ENCODE measurements at regions not wholly inside any gene's neighbourhood (a gene's known extent, or its start where the extent isn't known, plus 50 kb on each side); places are given as distances from the start of the nearest gene placed in this dataset.

DNA sequence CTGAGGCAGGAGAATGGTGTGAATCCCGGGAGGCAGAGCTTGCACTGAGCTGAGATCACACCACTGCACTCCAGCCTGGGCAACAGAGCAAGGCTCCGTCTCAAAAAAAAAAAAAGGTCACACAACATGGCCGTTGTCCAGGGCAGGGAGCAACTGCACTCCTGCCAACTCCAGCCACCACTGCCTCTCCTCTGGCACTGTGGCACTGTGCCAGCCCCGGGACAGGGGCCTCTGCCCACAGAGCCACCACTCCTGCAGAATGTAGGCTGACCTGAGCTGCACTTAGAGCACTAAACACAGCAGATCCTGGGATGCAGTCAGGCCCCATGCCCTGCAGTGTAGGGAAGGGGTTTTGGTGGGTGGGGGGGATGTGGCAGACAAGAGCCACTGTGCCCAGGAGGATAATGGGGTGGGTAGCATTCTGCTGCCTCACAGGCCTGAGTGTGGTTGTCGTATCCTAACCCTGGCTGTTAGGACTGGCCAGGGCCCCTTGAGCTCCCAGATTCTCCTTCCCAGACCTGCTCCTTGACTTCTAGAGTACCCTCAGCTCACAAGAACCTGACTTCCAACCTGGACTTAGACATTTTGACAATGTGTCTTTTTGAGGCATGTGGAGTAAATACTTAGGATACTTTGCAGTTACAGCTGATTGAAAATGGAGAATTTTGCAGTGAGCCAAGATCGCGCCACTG lies 69.4 kb upstream of the SH3RF3 start:
- intact Hi-C loops (cut with micrococcal nuclease) (no loop called here), in situ Hi-C loops (cut with MboI) (no loop called here)
- DNase-seq (ENCODE audit: extremely low read depth in 1 of 4, low spot score in 3 of 4) (no peak), FAIRE-seq (no peak), ATAC-seq (no peak)
- Histone ChIP-seq H3K4me1 (replicated peaks in 1 of 2; ENCODE audit: control insufficient read depth in 2 of 2, insufficient read depth in 2 of 2, low read length in 2 of 2) (no peaks in the 10 kb centered on the region), H3K27ac (ENCODE audit: extremely low read depth, low read depth, low read length) (no peak overlapping the region), H3K27me3 (ENCODE audit: control insufficient read depth in 2 of 2, insufficient read depth in 2 of 2, low read length in 2 of 2) (peaks cover 10 to 32% of the 10 kb centered on the region in 2 experiments; a peak in 3 of 5 replicates), H3K36me3 (ENCODE audit: control insufficient read depth, insufficient read depth, low read length) (no peaks in the 10 kb centered on the region), H3K4me2 (ENCODE audit: insufficient read depth, low read length) (no peak overlapping the region), H3K9ac (ENCODE audit: insufficient read depth in 1 of 2, low read depth in 2 of 2, low read length in 2 of 2) (no peak overlapping the region), H2AFZ (ENCODE audit: low read depth, low read length) (no peak overlapping the region), H3K79me2 (ENCODE audit: control insufficient read depth, insufficient read depth, low read length) (no peaks in the 10 kb centered on the region), H3K9me1 (ENCODE audit: control insufficient read depth, insufficient read depth, low read length) (no peaks in the 10 kb centered on the region), H3K4me3 (no peak overlapping the region), H3K9me3 (replicated peaks; ENCODE audit: control insufficient read depth, insufficient read depth, low read depth, low read length) (no peaks in the 10 kb centered on the region), H4K20me1 (replicated peaks; ENCODE audit: control insufficient read depth, insufficient read depth, low read length) (no peaks in the 10 kb centered on the region)
- CTCF ChIA-PET (ENCODE audit: low intra/inter-chr PET ratio): no interaction called here
- no TSS peak for BruUV-seq (replicated peaks)
- POLR2A ChIA-PET: interaction anchor here (1.2 kb wide), 1 partner anchor 11 kb away, joined by 3 read pairs; no protein-coding TSS in a partner anchor
- no peak for TF ChIP-seq ZNF41 (CRISPR knock-in tag; conservative IDR thresholded peaks at IDR 0.05)
- no peak for TF ChIP-seq KLF16 (IDR thresholded peaks at IDR 0.05)
- no peak for TF ChIP-seq NR3C1 (CRISPR knock-in tag; IDR thresholded peaks at IDR 0.05)
- no peak for TF ChIP-seq FOXK1 (CRISPR knock-in tag; IDR thresholded peaks at IDR 0.05; ENCODE audit: borderline replicate concordance)
- TF ChIP-seq ZBTB26 (CRISPR knock-in tag; IDR thresholded peaks at IDR 0.05): no peak
- no peak for TF ChIP-seq SOX6 (IDR thresholded peaks at IDR 0.05)
- TF ChIP-seq, protein P1, sequence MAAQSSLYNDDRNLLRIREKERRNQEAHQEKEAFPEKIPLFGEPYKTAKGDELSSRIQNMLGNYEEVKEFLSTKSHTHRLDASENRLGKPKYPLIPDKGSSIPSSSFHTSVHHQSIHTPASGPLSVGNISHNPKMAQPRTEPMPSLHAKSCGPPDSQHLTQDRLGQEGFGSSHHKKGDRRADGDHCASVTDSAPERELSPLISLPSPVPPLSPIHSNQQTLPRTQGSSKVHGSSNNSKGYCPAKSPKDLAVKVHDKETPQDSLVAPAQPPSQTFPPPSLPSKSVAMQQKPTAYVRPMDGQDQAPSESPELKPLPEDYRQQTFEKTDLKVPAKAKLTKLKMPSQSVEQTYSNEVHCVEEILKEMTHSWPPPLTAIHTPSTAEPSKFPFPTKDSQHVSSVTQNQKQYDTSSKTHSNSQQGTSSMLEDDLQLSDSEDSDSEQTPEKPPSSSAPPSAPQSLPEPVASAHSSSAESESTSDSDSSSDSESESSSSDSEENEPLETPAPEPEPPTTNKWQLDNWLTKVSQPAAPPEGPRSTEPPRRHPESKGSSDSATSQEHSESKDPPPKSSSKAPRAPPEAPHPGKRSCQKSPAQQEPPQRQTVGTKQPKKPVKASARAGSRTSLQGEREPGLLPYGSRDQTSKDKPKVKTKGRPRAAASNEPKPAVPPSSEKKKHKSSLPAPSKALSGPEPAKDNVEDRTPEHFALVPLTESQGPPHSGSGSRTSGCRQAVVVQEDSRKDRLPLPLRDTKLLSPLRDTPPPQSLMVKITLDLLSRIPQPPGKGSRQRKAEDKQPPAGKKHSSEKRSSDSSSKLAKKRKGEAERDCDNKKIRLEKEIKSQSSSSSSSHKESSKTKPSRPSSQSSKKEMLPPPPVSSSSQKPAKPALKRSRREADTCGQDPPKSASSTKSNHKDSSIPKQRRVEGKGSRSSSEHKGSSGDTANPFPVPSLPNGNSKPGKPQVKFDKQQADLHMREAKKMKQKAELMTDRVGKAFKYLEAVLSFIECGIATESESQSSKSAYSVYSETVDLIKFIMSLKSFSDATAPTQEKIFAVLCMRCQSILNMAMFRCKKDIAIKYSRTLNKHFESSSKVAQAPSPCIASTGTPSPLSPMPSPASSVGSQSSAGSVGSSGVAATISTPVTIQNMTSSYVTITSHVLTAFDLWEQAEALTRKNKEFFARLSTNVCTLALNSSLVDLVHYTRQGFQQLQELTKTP (IDR thresholded peaks at IDR 0.05; ENCODE audit: low read depth in 1 of 2, partially characterized antibody in 2 of 2): no peak
- TF ChIP-seq ZNF436 (CRISPR knock-in tag; IDR thresholded peaks at IDR 0.05): no peak
- no peak for TF ChIP-seq HOXB6 (CRISPR knock-in tag; IDR thresholded peaks at IDR 0.05; ENCODE audit: borderline replicate concordance)
- TF ChIP-seq MCM2 (IDR thresholded peaks at IDR 0.05; ENCODE audit: low read depth): no peak
- no peak for TF ChIP-seq ZC3H8 (IDR thresholded peaks at IDR 0.05)
- TF ChIP-seq, protein P2, sequence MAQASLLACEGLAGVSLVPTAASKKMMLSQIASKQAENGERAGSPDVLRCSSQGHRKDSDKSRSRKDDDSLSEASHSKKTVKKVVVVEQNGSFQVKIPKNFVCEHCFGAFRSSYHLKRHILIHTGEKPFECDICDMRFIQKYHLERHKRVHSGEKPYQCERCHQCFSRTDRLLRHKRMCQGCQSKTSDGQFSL (CRISPR knock-in tag; IDR thresholded peaks at IDR 0.05): no peak
- TF ChIP-seq, protein P2 (tag; IDR thresholded peaks at IDR 0.05): no peak
- no peak for TF ChIP-seq ZNF57 (CRISPR knock-in tag; IDR thresholded peaks at IDR 0.05)
- TF ChIP-seq, protein P3, sequence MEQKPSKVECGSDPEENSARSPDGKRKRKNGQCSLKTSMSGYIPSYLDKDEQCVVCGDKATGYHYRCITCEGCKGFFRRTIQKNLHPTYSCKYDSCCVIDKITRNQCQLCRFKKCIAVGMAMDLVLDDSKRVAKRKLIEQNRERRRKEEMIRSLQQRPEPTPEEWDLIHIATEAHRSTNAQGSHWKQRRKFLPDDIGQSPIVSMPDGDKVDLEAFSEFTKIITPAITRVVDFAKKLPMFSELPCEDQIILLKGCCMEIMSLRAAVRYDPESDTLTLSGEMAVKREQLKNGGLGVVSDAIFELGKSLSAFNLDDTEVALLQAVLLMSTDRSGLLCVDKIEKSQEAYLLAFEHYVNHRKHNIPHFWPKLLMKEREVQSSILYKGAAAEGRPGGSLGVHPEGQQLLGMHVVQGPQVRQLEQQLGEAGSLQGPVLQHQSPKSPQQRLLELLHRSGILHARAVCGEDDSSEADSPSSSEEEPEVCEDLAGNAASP (IDR thresholded peaks at IDR 0.05): no peak
- 0% methylated on average over 7 of the region's 7 CpGs for WGBS (ENCODE audit: insufficient coverage, low coverage, missing lambda C conversion rate)
